ENCODE measurements at regions not wholly inside any gene's neighbourhood (a gene's known extent, or its start where the extent isn't known, plus 50 kb on each side); places are given as distances from the start of the nearest gene placed in this dataset.

DNA sequence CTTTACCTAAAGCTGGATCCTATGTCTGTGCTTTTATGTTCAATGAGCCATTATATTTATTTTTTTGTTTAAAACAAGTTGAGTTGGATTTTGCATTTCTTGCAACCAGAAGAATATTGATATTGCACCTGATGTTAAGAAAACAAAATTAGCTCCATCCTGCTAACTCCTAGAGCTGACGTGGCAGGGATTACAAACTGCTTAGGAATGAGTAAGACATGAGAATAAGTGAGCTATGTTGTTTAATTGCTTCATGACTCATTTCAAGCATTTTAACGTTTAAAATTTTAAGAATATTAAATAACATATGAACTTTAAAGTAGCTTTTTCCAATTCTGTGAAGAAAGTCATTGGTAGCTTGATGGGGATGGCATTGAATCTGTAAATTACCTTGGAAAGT lies 663.5 kb downstream of the EPM2A start:
- Histone ChIP-seq H2BK120ac (replicated peaks; ENCODE audit: low read depth, low read length) (no peak overlapping the region), H3K9me3 (ENCODE audit: insufficient read depth in 2 of 2, low read depth in 1 of 2, low read length in 1 of 2) (no peaks in the 10 kb centered on the region), H2BK5ac (ENCODE audit: low read depth, low read length) (no peak overlapping the region), H3K79me1 (ENCODE audit: low read depth, low read length) (no peaks in the 10 kb centered on the region), H3K9ac (replicated peaks in 1 of 4; ENCODE audit: extremely low read depth in 1 of 4, low read depth in 3 of 4, low read length in 3 of 4) (no peak overlapping the region), H3K4me1 (replicated peaks in 1 of 4; ENCODE audit: control insufficient read depth in 3 of 4, insufficient read depth in 4 of 4, low read length in 3 of 4) (no peaks in the 10 kb centered on the region), H4K91ac (replicated peaks; ENCODE audit: insufficient read length, low read length) (no peak overlapping the region), H3K23me2 (ENCODE audit: low read depth, low read length) (no peaks in the 10 kb centered on the region; the same call in 1 of the 2 replicates), H3K56ac (replicated peaks; ENCODE audit: insufficient read length, low read depth, low read length) (no peak overlapping the region), H3K4me2 (ENCODE audit: insufficient read depth in 1 of 2, low read depth in 2 of 2, low read length in 2 of 2) (no peak overlapping the region), H3K4ac (replicated peaks; ENCODE audit: insufficient read length, low read depth, low read length) (no peak overlapping the region), H3K14ac (ENCODE audit: insufficient read length) (no peak overlapping the region), H3K36me3 (ENCODE audit: control insufficient read depth in 2 of 4, insufficient read depth in 4 of 4, low read length in 3 of 4) (no peaks in the 10 kb centered on the region), H3K4me3 (ENCODE audit: extremely low read depth in 1 of 4, insufficient read depth in 2 of 4, low read depth in 3 of 4, low read length in 4 of 4) (no peak overlapping the region), H4K20me1 (replicated peaks in 1 of 2; ENCODE audit: control insufficient read depth in 1 of 2, insufficient read depth in 2 of 2, low read length in 2 of 2) (no peaks in the 10 kb centered on the region), H4K8ac (ENCODE audit: extremely low read depth, insufficient read depth, low read length) (no peak overlapping the region), H2BK15ac (ENCODE audit: low read length) (no peak overlapping the region), H3K27me3 (replicated peaks in 1 of 4; ENCODE audit: control insufficient read depth in 3 of 4, extremely low read depth in 1 of 4, insufficient read depth in 3 of 4, low read length in 3 of 4) (no peaks in the 10 kb centered on the region), H2AK5ac (ENCODE audit: low read depth, low read length) (no peak overlapping the region), H4K5ac (ENCODE audit: insufficient read length, low read depth, low read length) (no peak overlapping the region), H3K18ac (ENCODE audit: extremely low read depth, low read length) (no peak overlapping the region), H2BK12ac (ENCODE audit: low read depth, low read length) (no peak overlapping the region), H3K79me2 (ENCODE audit: control insufficient read depth in 1 of 2, insufficient read depth in 2 of 2, low read length in 2 of 2) (no peaks in the 10 kb centered on the region), H3K27ac (ENCODE audit: low read depth, low read length) (no peak overlapping the region), H2BK20ac (ENCODE audit: low read length) (no peak overlapping the region), H3K23ac (ENCODE audit: insufficient read length) (no peak overlapping the region), H2AFZ (ENCODE audit: low read length) (no peak overlapping the region)
- WGBS, 2 experiments (ENCODE audit: extremely low coverage in 1 of 2, insufficient coverage in 1 of 2, insufficient read length in 1 of 2, insufficient replicate concordance in 2 of 2, low coverage in 1 of 2, low lambda C conversion rate in 2 of 2, missing lambda C conversion rate in 1 of 2), result 95% methylated on average over 2 of the region's 2 CpGs; no CpG with 5 or more reads in 1 of the 2 experiments
- no peak for FAIRE-seq
- ChIA-PET POLR2A (ENCODE audit: partially characterized antibody) (no interaction called here), CTCF (ENCODE audit: partially characterized antibody) (interaction anchor here (0.8 to 1.0 kb wide), 2 partner anchors 9 to 28 kb away, joined by 3 read pairs; no protein-coding TSS in a partner anchor)
- TF ChIP-seq CREB1 (IDR thresholded peaks at IDR 0.05) (no peak), KDM1A (IDR thresholded peaks at IDR 0.05; ENCODE audit: borderline replicate concordance, low read length) (no peak), MAFK (IDR thresholded peaks at IDR 0.05; ENCODE audit: low read depth, low read length) (no peak), POLR2AphosphoS5 (IDR thresholded peaks at IDR 0.05; ENCODE audit: low read depth, low read length) (no peak)
- TF ChIP-seq, protein P1, sequence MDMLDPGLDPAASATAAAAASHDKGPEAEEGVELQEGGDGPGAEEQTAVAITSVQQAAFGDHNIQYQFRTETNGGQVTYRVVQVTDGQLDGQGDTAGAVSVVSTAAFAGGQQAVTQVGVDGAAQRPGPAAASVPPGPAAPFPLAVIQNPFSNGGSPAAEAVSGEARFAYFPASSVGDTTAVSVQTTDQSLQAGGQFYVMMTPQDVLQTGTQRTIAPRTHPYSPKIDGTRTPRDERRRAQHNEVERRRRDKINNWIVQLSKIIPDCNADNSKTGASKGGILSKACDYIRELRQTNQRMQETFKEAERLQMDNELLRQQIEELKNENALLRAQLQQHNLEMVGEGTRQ (IDR thresholded peaks at IDR 0.05; ENCODE audit: low read length), result no peak
- DNase-seq (ENCODE audit: low read depth in 1 of 2, low spot score in 2 of 2), result no peak

Data from H1 (cell line).